Type B pancreatic cell (in vitro differentiated cells): ENCODE measurements at regions not wholly inside any gene's neighbourhood (a gene's known extent, or its start where the extent isn't known, plus 50 kb on each side); places are given as distances from the start of the nearest gene placed in this dataset.

ENCODE experiments used
- DNase-seq: peaks from one replicate; pipeline ENCODE4 v3.0.0; 2021; ENCODE audit warnings: mixed read lengths; ENCODE audit not compliant: unreplicated experiment; ENCODE audit errors: extremely low spot score
- H3K27ac Mint-ChIP-seq: 2 replicates; pipeline ENCODE4 v1.8.0; 2021; ENCODE audit warnings: mild to moderate bottlenecking, mixed read lengths
- H3K27me3 Mint-ChIP-seq: 2 replicates; pipeline ENCODE4 v1.8.0; 2021; ENCODE audit warnings: mixed read lengths
- H3K36me3 Mint-ChIP-seq: 2 replicates; pipeline ENCODE4 v1.8.0; 2021; ENCODE audit warnings: mixed read lengths
- H3K4me1 Mint-ChIP-seq: one replicate; pipeline ENCODE4 v1.8.0; 2021; ENCODE audit warnings: mixed read lengths; ENCODE audit not compliant: unreplicated experiment
- H3K4me3 Mint-ChIP-seq: 2 replicates; pipeline ENCODE4 v1.8.0; 2021; ENCODE audit warnings: mild to moderate bottlenecking, mixed read lengths
- H3K9me3 Mint-ChIP-seq: 2 replicates; pipeline ENCODE4 v1.8.0; 2021; ENCODE audit warnings: mixed read lengths
- CTCF ChIP-seq: fragments of 200-600 bp; sonication (generic); conservative IDR thresholded peaks from 2 replicates; pipeline ENCODE4 v1.5.0; 2021; ENCODE audit warnings: antibody characterized with exemption, mild to moderate bottlenecking

GRCh38 chr18:72601944-72602343 lies 57.8 kb upstream of the CBLN2 start:
- Mint-ChIP-seq H3K27me3 (no peaks in the 10 kb centered on the region), H3K4me3 (no peak overlapping the region), H3K36me3 (no peaks in the 10 kb centered on the region), H3K27ac (no peak overlapping the region), H3K9me3 (no peaks in the 10 kb centered on the region), H3K4me1 (no peaks in the 10 kb centered on the region)
- no peak for DNase-seq
- TF ChIP-seq CTCF = no peak

GRCh38 chr18:72601481-72601880 lies 57.3 kb upstream of the CBLN2 start:
- no peaks in the 10 kb centered on the region for H3K4me1 Mint-ChIP-seq
- no peak overlapping the region for H3K27ac Mint-ChIP-seq
- H3K36me3 Mint-ChIP-seq = no peaks in the 10 kb centered on the region
- no peaks in the 10 kb centered on the region for H3K27me3 Mint-ChIP-seq
- no peaks in the 10 kb centered on the region for H3K9me3 Mint-ChIP-seq
- TF ChIP-seq CTCF = no peak
- H3K4me3 Mint-ChIP-seq = no peak overlapping the region
- DNase-seq = no peak
